Fibroblast of pulmonary artery (primary cell): ENCODE measurements at regions not wholly inside any gene's neighbourhood (a gene's known extent, or its start where the extent isn't known, plus 50 kb on each side); places are given as distances from the start of the nearest gene placed in this dataset.

Experiments
- DNase-seq: peaks from one replicate; pipeline ENCODE4 v3.0.0-alpha.2; 2010; ENCODE audit warnings: low read depth
- H3K4me3 ChIP-seq: replicated peaks from 2 replicates; pipeline ENCODE4 v1.5.1; 2011; ENCODE audit warnings: low read depth, mild to moderate bottlenecking, control low read depth, low read length, moderate library complexity
- TF ChIP-seq, protein P1 (sequence below): IDR thresholded peaks from 2 replicates; pipeline ENCODE4 v1.5.1; 2011; ENCODE audit warnings: mild to moderate bottlenecking, control low read depth, low read length, inconsistent platforms; ENCODE audit errors: missing control alignments

DNA sequence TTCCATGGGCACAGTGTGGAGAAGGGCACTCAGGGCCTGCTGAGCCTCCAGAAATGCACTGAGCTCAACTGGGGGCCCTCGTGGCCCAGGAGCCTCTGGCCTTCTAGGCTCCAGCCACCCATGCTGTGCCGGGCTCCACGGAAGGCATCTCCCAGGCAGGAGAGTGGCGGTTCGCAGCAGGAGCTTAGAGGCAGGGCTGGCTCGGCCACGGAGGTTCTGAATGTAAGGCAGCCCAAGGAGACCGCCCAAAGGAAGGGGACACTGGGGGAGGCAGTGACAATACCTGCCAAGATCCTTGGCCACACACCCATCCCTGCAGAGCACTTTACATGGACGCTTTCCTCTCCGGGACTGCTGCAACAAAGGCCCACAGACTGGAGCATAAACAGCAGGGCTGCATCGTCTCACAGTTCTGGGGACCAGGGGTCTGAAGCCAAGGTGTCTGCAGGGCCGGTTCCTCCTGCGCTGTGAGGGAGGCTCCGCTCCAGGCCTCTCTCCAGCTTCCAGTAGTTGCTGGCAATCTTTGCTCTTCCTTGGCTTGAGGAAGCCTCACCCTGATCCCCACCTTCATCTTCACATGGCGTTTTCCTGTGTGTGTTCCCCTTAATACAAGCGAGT is 128.2 kb upstream of the CDH4 start:
- DNase-seq = no peak
- no peak overlapping the region for H3K4me3 ChIP-seq
- TF ChIP-seq, protein P1, sequence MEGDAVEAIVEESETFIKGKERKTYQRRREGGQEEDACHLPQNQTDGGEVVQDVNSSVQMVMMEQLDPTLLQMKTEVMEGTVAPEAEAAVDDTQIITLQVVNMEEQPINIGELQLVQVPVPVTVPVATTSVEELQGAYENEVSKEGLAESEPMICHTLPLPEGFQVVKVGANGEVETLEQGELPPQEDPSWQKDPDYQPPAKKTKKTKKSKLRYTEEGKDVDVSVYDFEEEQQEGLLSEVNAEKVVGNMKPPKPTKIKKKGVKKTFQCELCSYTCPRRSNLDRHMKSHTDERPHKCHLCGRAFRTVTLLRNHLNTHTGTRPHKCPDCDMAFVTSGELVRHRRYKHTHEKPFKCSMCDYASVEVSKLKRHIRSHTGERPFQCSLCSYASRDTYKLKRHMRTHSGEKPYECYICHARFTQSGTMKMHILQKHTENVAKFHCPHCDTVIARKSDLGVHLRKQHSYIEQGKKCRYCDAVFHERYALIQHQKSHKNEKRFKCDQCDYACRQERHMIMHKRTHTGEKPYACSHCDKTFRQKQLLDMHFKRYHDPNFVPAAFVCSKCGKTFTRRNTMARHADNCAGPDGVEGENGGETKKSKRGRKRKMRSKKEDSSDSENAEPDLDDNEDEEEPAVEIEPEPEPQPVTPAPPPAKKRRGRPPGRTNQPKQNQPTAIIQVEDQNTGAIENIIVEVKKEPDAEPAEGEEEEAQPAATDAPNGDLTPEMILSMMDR = no peak

DNA sequence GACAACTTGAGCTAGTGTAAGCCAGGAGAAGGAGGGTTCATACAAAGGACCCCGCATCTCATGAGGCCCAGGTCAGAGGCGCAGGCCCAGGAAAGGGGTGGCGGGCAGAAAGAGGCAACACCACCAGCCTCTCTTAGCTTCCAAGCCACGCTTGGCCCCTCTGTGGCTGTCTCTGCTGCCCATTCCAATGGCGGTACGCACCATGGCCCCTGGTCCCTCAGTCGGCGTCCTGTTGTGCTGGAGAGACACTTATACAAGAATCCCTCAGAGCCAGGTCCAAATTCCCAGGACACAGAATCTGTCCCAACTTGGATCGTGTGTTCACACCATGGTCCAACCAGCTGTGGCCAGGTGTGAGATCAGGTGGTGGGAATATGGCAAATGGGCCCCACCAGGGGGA is 127.0 kb upstream of the CDH4 start:
- TF ChIP-seq, protein P1 = no peak

DNA sequence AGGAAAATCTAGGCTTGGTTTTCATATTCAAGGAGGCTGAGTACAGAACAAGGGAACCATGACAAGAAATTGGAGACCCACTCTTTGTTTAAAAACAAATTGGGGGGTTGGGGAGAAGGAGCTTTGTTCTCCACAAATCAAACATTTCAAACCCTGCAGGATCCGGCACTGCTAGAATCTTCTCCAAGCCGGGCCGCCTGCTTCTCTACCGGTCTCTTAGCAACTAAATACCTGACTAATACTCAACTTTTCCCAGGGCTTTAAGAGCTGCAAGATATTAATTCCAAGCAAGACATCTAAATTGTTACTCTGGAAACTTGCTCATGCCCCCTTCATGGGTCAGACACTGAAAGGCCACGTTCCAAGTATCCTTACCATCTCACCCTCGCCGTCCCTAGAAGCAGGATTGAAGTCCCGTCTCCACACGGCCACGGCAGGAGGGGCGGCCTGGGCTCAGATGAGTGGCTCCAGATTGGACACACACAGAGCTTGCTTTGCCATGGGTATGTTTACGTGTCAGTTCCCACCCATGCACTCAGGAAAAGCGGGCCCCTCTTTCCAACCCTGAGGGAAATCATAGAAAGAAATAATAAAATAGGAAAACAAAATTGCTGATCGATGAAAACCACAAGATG is 126.4 kb upstream of the CDH4 start:
- no peak for DNase-seq
- no peak overlapping the region for H3K4me3 ChIP-seq
- TF ChIP-seq, protein P1 = no peak

More for the DNA sequence above, 127.0 kb upstream of the CDH4 start:
- DNase-seq = no peak
- H3K4me3 ChIP-seq = no peak overlapping the region

DNA sequence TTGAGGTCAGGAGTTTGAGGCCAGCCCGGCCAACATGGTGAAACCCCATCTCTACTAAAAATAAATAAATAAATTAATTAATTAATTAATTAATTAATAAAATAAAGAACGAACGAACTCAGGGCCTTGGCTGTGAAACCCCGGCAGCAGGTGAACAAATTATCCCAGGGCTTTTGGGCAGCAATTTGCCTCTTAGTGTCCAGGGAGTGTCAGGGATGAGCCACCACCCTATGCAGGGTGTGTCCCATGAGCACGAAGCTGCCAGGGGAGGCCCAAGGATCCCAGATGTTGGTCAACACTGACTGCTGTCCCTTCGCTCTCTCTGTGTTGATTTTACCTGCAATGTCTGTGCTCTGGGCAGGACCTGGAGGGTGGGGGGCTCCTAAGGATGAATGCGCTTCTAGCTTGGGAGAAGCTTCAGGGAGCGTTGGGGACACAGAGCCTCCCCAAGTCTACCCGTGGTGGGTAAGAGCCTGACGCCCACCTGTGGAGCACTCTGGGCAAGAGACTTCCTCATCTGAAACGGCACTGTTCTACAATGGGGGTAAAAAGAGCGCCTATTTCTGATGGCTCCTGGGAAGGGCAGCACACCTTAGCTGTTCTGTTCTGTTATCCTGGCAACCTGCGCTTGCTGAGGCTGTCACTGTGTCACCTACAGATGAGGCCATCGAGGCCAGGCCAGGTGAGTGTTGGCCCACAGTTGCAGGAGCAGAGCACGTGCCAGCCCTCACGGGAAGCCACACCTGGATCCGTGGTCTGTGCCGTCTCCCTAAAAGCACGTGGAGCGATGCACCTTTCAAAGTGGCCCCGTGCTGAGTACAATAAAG is 125.5 kb upstream of the CDH4 start:
- no peak for DNase-seq
- TF ChIP-seq, protein P1 = no peak
- no peak overlapping the region for H3K4me3 ChIP-seq

DNA sequence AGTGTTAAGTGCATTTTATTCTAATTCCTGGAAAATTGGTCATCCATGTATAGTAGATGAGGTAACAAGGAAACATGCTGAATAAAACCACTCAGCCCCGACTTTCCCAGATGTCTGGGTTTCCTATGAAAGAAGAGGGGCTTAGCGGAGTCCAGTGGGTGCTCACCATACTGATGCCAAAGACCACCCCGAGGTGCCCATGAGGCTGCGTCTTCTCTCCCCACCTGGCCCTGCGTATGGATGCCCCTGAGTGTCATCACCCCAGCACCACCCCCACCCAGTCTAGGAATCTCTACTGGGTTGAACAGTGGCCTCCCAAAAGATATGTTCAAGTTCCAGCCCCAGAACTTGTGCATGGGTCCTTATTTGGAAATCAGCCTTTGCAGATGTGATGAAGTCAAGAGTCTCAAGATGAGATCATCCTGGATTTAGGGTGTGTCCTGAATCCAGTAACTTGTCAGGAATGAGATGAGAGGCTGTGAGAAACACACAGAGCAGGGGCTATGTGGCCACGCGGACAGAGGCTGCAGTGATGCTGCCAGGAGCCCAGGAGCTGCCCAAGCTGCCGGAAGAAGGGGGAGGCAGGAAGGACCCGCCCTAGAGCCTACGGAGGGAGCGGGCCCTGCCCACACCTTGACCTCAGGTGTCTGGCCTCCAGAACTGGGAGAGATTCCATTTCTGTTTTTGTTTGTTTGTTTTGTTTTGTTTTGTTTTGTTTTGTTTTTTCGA is 124.6 kb upstream of the CDH4 start:
- H3K4me3 ChIP-seq = no peak overlapping the region
- TF ChIP-seq, protein P1 = no peak
- DNase-seq = peak; percentile 17

DNA sequence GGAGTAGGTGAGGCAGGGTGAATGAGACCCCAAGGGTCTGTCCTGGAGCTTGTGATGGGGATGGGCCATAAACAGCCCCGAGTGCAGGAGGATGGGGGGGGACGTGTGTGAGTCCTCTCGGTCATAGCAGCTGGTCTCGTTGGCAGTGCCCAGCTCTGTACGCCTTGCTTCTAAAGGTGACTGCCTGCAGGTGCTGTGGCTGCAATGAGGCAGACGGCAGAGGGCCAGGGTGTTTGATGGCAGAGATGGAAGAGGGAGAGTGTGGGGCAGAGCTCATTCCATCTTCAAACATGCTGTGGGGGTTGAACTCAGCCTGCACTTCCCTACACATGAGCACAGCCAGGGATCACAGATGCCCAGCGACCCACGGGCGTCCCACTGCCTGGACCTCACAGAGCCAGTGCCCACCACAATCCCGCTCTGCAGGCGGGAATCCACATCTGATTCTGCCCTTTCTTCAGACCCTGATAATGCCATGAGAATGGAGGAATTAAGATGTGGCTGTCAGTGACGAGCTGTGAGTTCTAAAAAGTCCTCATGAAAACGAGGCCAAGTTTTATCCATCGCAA is 123.3 kb upstream of the CDH4 start:
- H3K4me3 ChIP-seq = no peak overlapping the region
- TF ChIP-seq, protein P1 = no peak
- DNase-seq = no peak
